A673 (cell line): ENCODE measurements at regions not wholly inside any gene's neighbourhood (a gene's known extent, or its start where the extent isn't known, plus 50 kb on each side); places are given as distances from the start of the nearest gene placed in this dataset.

ENCODE experiments used
- BruUV-seq: library from RNA; stranded (reverse); fragments of 400-500 nt; replicated peaks from 2 replicates; lab custom pipeline; 2021; lab: Mats Ljungman, UMichigan
- CTCF ChIA-PET: fragments of 300-600 bp; sonication (Branson Sonifier 250); formaldehyde crosslinking; loops from one replicate; lab custom pipeline; 2022; ENCODE audit warnings: antibody characterized with exemption; lab: Charles Lee
- POLR2A ChIA-PET: fragments of 300-600 bp; sonication (Branson Sonifier 250); formaldehyde crosslinking; loops from one replicate; lab custom pipeline; 2022; ENCODE audit warnings: antibody characterized with exemption; ENCODE audit not compliant: low non-redundant PET; lab: Charles Lee
- DNase-seq: peaks from one replicate; pipeline ENCODE4 v3.0.0-alpha.2; 2015; ENCODE audit warnings: low spot score
- H3K27ac ChIP-seq: fragments of 200-600 bp; sonication (generic); 2 replicates; pipeline ENCODE4 v1.5.1; 2016; ENCODE audit warnings: mixed run types, low read depth, mild to moderate bottlenecking, mixed read lengths, antibody characterized with exemption, low read length; ENCODE audit not compliant: poor library complexity, severe bottlenecking
- H3K27me3 ChIP-seq: fragments of 200-600 bp; sonication (generic); replicated peaks from 2 replicates; pipeline ENCODE4 v1.6.1; 2017; ENCODE audit warnings: mixed run types, low read depth, mild to moderate bottlenecking, mixed read lengths, antibody characterized with exemption, low read length; ENCODE audit not compliant: insufficient read depth, poor library complexity
- H3K36me3 ChIP-seq: fragments of 200-600 bp; sonication (generic); 2 replicates; pipeline ENCODE4 v1.6.1; 2016; ENCODE audit warnings: mixed run types, mild to moderate bottlenecking, mixed read lengths, antibody characterized with exemption, low read length; ENCODE audit not compliant: insufficient read depth, poor library complexity, severe bottlenecking
- H3K4me1 ChIP-seq: fragments of 200-600 bp; sonication (generic); 2 replicates; pipeline ENCODE4 v1.6.1; 2017; ENCODE audit warnings: mixed run types, mild to moderate bottlenecking, mixed read lengths, antibody characterized with exemption, low read length; ENCODE audit not compliant: insufficient read depth, poor library complexity, severe bottlenecking
- H3K4me3 ChIP-seq: fragments of 200-600 bp; sonication (generic); 2 replicates; pipeline ENCODE4 v1.5.1; 2016; ENCODE audit warnings: low read depth, mixed run types, mild to moderate bottlenecking, mixed read lengths, low read length; ENCODE audit not compliant: poor library complexity, severe bottlenecking
- H3K9me3 ChIP-seq: fragments of 200-600 bp; sonication (generic); 2 replicates; pipeline ENCODE4 v1.6.1; 2016; ENCODE audit warnings: mixed run types, low read depth, mild to moderate bottlenecking, mixed read lengths, antibody characterized with exemption, low read length; ENCODE audit not compliant: poor library complexity, severe bottlenecking
- EZH2 ChIP-seq: fragments of 200-600 bp; sonication (generic); IDR thresholded peaks from 2 replicates; pipeline ENCODE4 v1.6.1; 2017; ENCODE audit warnings: borderline replicate concordance, low read depth, mild to moderate bottlenecking, mixed read lengths, antibody characterized with exemption, low read length; ENCODE audit not compliant: poor library complexity, severe bottlenecking
- intact Hi-C: fragments of 100-400 bp; cut with micrococcal nuclease; formaldehyde crosslinking; loops from one replicate; pipeline ENCODE4 v1.10.0; 2022; ENCODE audit not compliant: unreplicated experiment
- TF ChIP-seq, protein P1 (sequence below): fragments of 300-800, 200-600 bp; sonication (generic); conservative IDR thresholded peaks from 2 replicates; pipeline ENCODE4 v1.5.1; 2017; ENCODE audit warnings: low read depth, mild to moderate bottlenecking, antibody characterized with exemption, low read length, moderate library complexity, mixed read lengths

DNA sequence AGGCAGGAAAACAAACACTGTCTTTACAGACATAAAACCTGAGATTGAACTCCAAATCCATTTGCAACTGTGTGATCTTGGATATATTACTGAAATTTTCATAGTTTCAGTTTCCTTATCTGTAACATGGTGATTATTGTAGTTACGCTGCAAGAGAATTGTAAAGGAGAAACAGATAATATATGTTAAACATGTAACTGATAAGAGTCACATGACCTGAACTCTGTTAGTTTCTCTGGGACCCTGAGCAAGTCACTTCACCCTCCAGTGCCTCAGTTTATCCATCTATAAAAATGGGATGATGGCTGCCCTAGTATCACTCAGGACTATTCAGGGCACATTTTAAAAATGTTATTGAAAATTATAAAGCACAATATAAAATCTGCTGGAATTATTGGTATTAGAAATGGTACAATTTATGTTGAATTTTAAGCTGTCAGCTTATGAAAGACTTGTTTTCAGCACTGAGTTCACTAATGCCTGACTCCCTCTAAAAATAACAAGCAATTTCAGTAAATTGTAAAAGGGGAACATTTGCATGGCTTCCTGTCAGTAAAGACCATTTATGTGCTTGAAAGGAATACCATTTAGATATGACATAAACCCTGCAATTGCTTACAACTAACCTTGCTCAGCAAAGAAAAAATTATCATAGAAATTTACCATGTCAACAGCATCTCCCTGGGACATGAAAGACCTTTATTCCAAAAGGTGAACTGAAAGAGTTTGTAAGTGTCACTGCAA, 393.5 kb downstream of the RAD51AP2 start:
- Histone ChIP-seq H3K27me3 (no peaks in the 10 kb centered on the region), H3K36me3 (no peaks in the 10 kb centered on the region), H3K9me3 (no peaks in the 10 kb centered on the region), H3K27ac (no peak overlapping the region), H3K4me1 (no peaks in the 10 kb centered on the region), H3K4me3 (no peak overlapping the region)
- intact Hi-C loops = no loop called here
- ChIA-PET CTCF (no interaction called here), POLR2A (no interaction called here)
- DNase-seq = no peak
- no peak for TF ChIP-seq EZH2
- TF ChIP-seq, protein P1, sequence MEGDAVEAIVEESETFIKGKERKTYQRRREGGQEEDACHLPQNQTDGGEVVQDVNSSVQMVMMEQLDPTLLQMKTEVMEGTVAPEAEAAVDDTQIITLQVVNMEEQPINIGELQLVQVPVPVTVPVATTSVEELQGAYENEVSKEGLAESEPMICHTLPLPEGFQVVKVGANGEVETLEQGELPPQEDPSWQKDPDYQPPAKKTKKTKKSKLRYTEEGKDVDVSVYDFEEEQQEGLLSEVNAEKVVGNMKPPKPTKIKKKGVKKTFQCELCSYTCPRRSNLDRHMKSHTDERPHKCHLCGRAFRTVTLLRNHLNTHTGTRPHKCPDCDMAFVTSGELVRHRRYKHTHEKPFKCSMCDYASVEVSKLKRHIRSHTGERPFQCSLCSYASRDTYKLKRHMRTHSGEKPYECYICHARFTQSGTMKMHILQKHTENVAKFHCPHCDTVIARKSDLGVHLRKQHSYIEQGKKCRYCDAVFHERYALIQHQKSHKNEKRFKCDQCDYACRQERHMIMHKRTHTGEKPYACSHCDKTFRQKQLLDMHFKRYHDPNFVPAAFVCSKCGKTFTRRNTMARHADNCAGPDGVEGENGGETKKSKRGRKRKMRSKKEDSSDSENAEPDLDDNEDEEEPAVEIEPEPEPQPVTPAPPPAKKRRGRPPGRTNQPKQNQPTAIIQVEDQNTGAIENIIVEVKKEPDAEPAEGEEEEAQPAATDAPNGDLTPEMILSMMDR = no peak
- BruUV-seq = no TSS peak

DNA sequence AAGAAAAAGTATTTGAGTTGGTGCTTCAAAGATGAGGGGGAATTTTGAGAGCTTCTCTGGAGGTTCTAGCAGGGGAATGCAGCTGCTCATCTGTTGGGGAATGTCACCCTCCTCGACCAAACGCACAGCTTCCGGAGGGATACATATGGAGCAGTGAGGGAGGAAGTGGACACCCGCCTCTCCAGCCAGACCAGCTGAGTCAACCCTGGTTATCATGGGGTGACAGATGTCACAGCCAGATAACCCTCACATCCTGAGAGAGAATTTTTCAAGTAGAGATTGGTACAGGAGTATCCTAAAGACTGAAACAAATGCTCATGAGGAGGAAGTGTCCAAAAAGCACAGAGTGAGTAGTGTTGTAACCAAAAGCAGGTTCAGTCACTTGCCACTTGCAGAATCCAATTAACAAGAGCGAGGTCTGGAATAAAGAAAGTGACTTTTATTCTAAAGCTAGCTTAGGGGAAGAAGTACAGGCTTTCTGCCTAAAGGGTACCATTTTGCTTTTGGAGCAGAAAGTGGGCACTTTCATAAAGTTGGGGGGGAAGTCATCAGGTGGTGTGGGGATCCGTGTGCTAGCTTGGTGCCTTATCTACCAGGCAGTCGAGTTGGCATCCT, 395.2 kb downstream of the RAD51AP2 start:
- no peaks in the 10 kb centered on the region for H3K36me3 ChIP-seq
- POLR2A ChIA-PET = no interaction called here
- H3K9me3 ChIP-seq = no peaks in the 10 kb centered on the region
- no TSS peak for BruUV-seq
- no peak for DNase-seq
- intact Hi-C loops = no loop called here
- no peaks in the 10 kb centered on the region for H3K27me3 ChIP-seq
- H3K27ac ChIP-seq = no peak overlapping the region
- no peak for TF ChIP-seq EZH2
- TF ChIP-seq, protein P1 = no peak
- H3K4me3 ChIP-seq = no peak overlapping the region
- CTCF ChIA-PET = no interaction called here
- no peaks in the 10 kb centered on the region for H3K4me1 ChIP-seq

DNA sequence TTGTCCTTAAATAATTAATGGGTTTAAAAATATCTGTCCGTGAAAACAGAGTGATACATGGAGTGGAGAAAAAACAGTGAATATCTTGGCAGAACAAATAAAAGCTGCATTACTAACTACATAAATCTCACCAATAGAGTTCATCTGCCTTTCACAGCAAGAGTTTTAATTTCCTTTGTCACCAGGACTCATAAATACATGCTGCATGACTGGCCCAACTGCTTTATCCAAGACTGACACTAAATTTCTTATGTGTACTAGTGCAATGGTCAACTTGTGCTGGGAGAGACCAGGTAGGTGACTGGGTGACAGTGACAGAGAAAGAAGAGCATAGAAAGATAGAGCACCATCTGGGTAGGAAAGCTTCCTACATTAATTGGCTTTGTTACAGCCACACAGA, 402.8 kb downstream of the RAD51AP2 start:
- CTCF ChIA-PET = no interaction called here

More for the DNA sequence above, 402.8 kb downstream of the RAD51AP2 start:
- DNase-seq = no peak
- no peaks in the 10 kb centered on the region for H3K36me3 ChIP-seq
- no peak for TF ChIP-seq EZH2
- TF ChIP-seq, protein P1 = no peak
- no TSS peak for BruUV-seq
- intact Hi-C loops = no loop called here
- POLR2A ChIA-PET = no interaction called here
- H3K27me3 ChIP-seq = peaks cover 3% of the 10 kb centered on the region
- no peak overlapping the region for H3K4me3 ChIP-seq
- H3K27ac ChIP-seq = no peak overlapping the region
- no peaks in the 10 kb centered on the region for H3K9me3 ChIP-seq
- H3K4me1 ChIP-seq = no peaks in the 10 kb centered on the region
